GM18858 (cell line): ENCODE measurements at regions not wholly inside any gene's neighbourhood (a gene's known extent, or its start where the extent isn't known, plus 50 kb on each side); places are given as distances from the start of the nearest gene placed in this dataset.

Experiments
- ATAC-seq: cut with Tn5 transposase; IDR thresholded peaks from one replicate; pipeline ENCODE4 v1.9.1; 2021; ENCODE audit not compliant: unreplicated experiment

GRCh38 chr7:22913158-22913557 is 90.5 kb upstream of the TOMM7 start:
- ATAC-seq = no peak

GRCh38 chr7:22911889-22912288 is 89.2 kb upstream of the TOMM7 start:
- no peak for ATAC-seq

- ATAC-seq = no peak
Measured at GRCh38 chr7:22909917-22910316, 87.3 kb upstream of the TOMM7 start.

GRCh38 chr7:22907805-22908204 is 85.2 kb upstream of the TOMM7 start:
- ATAC-seq = no peak

GRCh38 chr7:22900784-22901183 is 78.1 kb upstream of the TOMM7 start:
- no peak for ATAC-seq

GRCh38 chr7:22900101-22900500 is 77.5 kb upstream of the TOMM7 start:
- ATAC-seq = no peak

- no peak for ATAC-seq
Measured at GRCh38 chr7:22896917-22897316, 74.3 kb upstream of the TOMM7 start.

- ATAC-seq = no peak
Measured at GRCh38 chr7:22895828-22896165, 73.1 kb upstream of the TOMM7 start.

GRCh38 chr7:22895140-22895827 is 72.6 kb upstream of the TOMM7 start:
- no peak for ATAC-seq

GRCh38 chr7:22894546-22894945 is 71.9 kb upstream of the TOMM7 start:
- no peak for ATAC-seq

GRCh38 chr7:22890773-22891172 is 68.1 kb upstream of the TOMM7 start:
- ATAC-seq = no peak

- peak; percentile 93 for ATAC-seq
Measured at GRCh38 chr7:22885797-22886261, 63.2 kb upstream of the TOMM7 start.

GRCh38 chr7:22884911-22885788 is 62.5 kb upstream of the TOMM7 start:
- ATAC-seq = peak; percentile 37

GRCh38 chr7:22882106-22882505 is 59.5 kb upstream of the TOMM7 start:
- ATAC-seq = no peak

GRCh38 chr7:22879709-22880306 is 57.2 kb upstream of the TOMM7 start:
- ATAC-seq = no peak

GRCh38 chr7:22879280-22879679 is 56.6 kb upstream of the TOMM7 start:
- ATAC-seq = no peak

- ATAC-seq = no peak
Measured at GRCh38 chr7:22876986-22877729, 54.5 kb upstream of the TOMM7 start.

- ATAC-seq = no peak
Measured at GRCh38 chr7:22875470-22875869, 52.8 kb upstream of the TOMM7 start.

GRCh38 chr7:22874904-22875303 is 52.3 kb upstream of the TOMM7 start:
- no peak for ATAC-seq
